Adrenal gland (tissue), 9 donors: ENCODE measurements at regions not wholly inside any gene's neighbourhood (a gene's known extent, or its start where the extent isn't known, plus 50 kb on each side); places are given as distances from the start of the nearest gene placed in this dataset.

Source experiments
- DNase-seq, 7 donors: peaks; one replicate each; pipeline ENCODE4 v3.0.0-alpha.2; 2019 to 2020
- H3K27ac ChIP-seq, 5 donors: fragments of 200-600 bp; sonication (generic) in 4 of 5; 1 replicate in 3 of 5; 2 replicates in 2 of 5; pipeline versions ENCODE4 v1.5.1 to v1.8.0; 2016 to 2020; ENCODE audit warnings: mild to moderate bottlenecking in 1 of 5
- H3K27me3 ChIP-seq: fragments of 200-600 bp; 2 replicates; pipeline ENCODE4 v1.8.0; 2021
- H3K36me3 ChIP-seq, 2 donors: fragments of 200-600 bp; replicated peaks in 1 of 2; 1 replicate in 1 of 2; 2 replicates in 1 of 2; pipeline versions ENCODE4 v1.5.1 to v1.8.0; 2018 to 2022
- H3K4me1 ChIP-seq, 2 donors: fragments of 200-600 bp; replicated peaks in 1 of 2; 1 replicate in 1 of 2; 2 replicates in 1 of 2; pipeline versions ENCODE4 v1.5.1 to v1.8.0; 2018 to 2021
- H3K4me3 ChIP-seq, 4 donors: fragments of 200-600 bp; sonication (generic) in 3 of 4; one replicate each; pipeline ENCODE4 v1.5.1; 2016 to 2018
- H3K9me3 ChIP-seq, 3 donors: fragments of 200-600 bp; sonication (generic) in 1 of 3; replicated peaks in 1 of 3; 1 replicate in 2 of 3; 2 replicates in 1 of 3; pipeline versions ENCODE4 v1.5.1 to v1.8.0; 2016 to 2021
- CTCF ChIP-seq, 6 experiments: fragments of 450-650 bp in 4 of 6; fragments of 200-600 bp in 2 of 6; sonication (generic) in 1 of 6; IDR thresholded peaks; 1 replicate in 5 of 6; 2 replicates in 1 of 6; pipeline versions ENCODE4 v1.5.1 to v1.8.0; 2016 to 2021; ENCODE audit warnings: antibody characterized with exemption in 6 of 6, mild to moderate bottlenecking in 2 of 6, moderate library complexity in 1 of 6
- POLR2A ChIP-seq, 2 donors: fragments of 450-650 bp; IDR thresholded peaks; one replicate each; pipeline ENCODE4 v1.6.1; 2017; ENCODE audit warnings: antibody characterized with exemption in 2 of 2, mild to moderate bottlenecking in 2 of 2, moderate library complexity in 1 of 2
- WGBS, 4 donors: extraction: QIAGEN DNeasy Blood & Tissue Kit in 2 of 4; methylation state at CpG; one replicate each; pipeline versions ENCODE4 v1.1.5 to v1.1.7; 2013 to 2017; 5-methylcytosine and 5-hydroxymethylcytosine counted together
- intact Hi-C, 2 donors: fragments of 100-400 bp; cut with DNase I; formaldehyde crosslinking; loops; one replicate each; pipeline versions ENCODE4 v1.14.1 to v1.15.0; 2022 to 2023
- donor health status: healthy with polysubstance abuse.
- donor health status: Bipolar disorder and iron deficiency.
- donor health status: DM: yes; HTN: yes; CAD: no.
- donor health status: DM: no; HTN: no; CAD: no.
- donor health status: DM: no; HTN: no; CAD: no.

GRCh38 chr5:123743990-123744583 is 232.1 kb downstream of the CSNK1G3 start:
- Histone ChIP-seq H3K36me3 (no peaks in the 10 kb centered on the region), H3K9me3 (peaks cover 0 to 3% (median 0%) of the 10 kb centered on the region in 3 donors), H3K4me3 (no peak overlapping the region), H3K4me1 (no peaks in the 10 kb centered on the region), H3K27ac (no peak overlapping the region), H3K27me3 (no peaks in the 10 kb centered on the region)
- intact Hi-C loops = no loop called here
- no peak for DNase-seq
- WGBS, 4 donors = 89 to 95% (median 93%) methylated on average over 1 of the region's 1 CpG
- TF ChIP-seq CTCF (IDR thresholded peaks at IDR 0.05) (no peak), POLR2A (IDR thresholded peaks at IDR 0.05) (no peak)

- H3K9me3 ChIP-seq = no peaks in the 10 kb centered on the region
- no peak for DNase-seq
- intact Hi-C loops = no loop called here
- H3K36me3 ChIP-seq = no peaks in the 10 kb centered on the region
- H3K4me1 ChIP-seq = no peaks in the 10 kb centered on the region
- 63 to 73% (median 70%) methylated on average over 1 of the region's 1 CpG for WGBS, 4 donors
- TF ChIP-seq CTCF (IDR thresholded peaks at IDR 0.05) = no peak
- no peak overlapping the region for H3K4me3 ChIP-seq
- H3K27ac ChIP-seq = no peak overlapping the region
- no peaks in the 10 kb centered on the region for H3K27me3 ChIP-seq
These were observed 223.4 kb downstream of the CSNK1G3 start for GRCh38 chr5:123735384-123735783.

- peaks cover 0 to 6% (median 0%) of the 10 kb centered on the region in 3 donors for H3K9me3 ChIP-seq
- TF ChIP-seq CTCF (IDR thresholded peaks at IDR 0.05) (no peak), POLR2A (IDR thresholded peaks at IDR 0.05) (no peak)
- H3K4me3 ChIP-seq = no peak overlapping the region
- no peak overlapping the region for H3K27ac ChIP-seq
- 60 to 84% (median 83%) methylated on average over 1 of the region's 1 CpG for WGBS, 4 donors
- H3K27me3 ChIP-seq = no peaks in the 10 kb centered on the region
- DNase-seq = no peak
- no peaks in the 10 kb centered on the region for H3K36me3 ChIP-seq
- H3K4me1 ChIP-seq = no peaks in the 10 kb centered on the region
- intact Hi-C loops = no loop called here
These were observed 220.3 kb downstream of the CSNK1G3 start for GRCh38 chr5:123732257-123732656.

- TF ChIP-seq POLR2A (IDR thresholded peaks at IDR 0.05) (no peak), CTCF (IDR thresholded peaks at IDR 0.05) (no peak)
- DNase-seq = no peak
- intact Hi-C loops = no loop called here
- Histone ChIP-seq H3K27me3 (no peaks in the 10 kb centered on the region), H3K4me1 (no peaks in the 10 kb centered on the region), H3K36me3 (no peaks in the 10 kb centered on the region), H3K9me3 (no peaks in the 10 kb centered on the region), H3K4me3 (no peak overlapping the region), H3K27ac (no peak overlapping the region)
- 61 to 94% (median 75%) methylated on average over 3 of the region's 3 CpGs for WGBS, 4 donors
These were observed 210.5 kb downstream of the CSNK1G3 start for GRCh38 chr5:123722451-123722850.
